Testis (tissue), 2 donors: ENCODE measurements at regions not wholly inside any gene's neighbourhood (a gene's known extent, or its start where the extent isn't known, plus 50 kb on each side); places are given as distances from the start of the nearest gene placed in this dataset.
A peak's percentile ranks its signal among the peaks of the same experiment; 100 is the strongest.

ENCODE experiments used
- DNase-seq: peaks from one replicate; pipeline ENCODE4 v3.0.0-alpha.2; 2019
- H3K27ac ChIP-seq, 2 donors: fragments of 200-600 bp; sonication (generic); one replicate each; pipeline ENCODE4 v1.5.1; 2019
- H3K27me3 ChIP-seq: fragments of 200-600 bp; sonication (generic); one replicate; pipeline ENCODE4 v1.5.1; 2019
- H3K36me3 ChIP-seq: fragments of 200-600 bp; sonication (generic); one replicate; pipeline ENCODE4 v1.5.1; 2017; ENCODE audit warnings: low read depth; ENCODE audit errors: missing control alignments
- H3K4me1 ChIP-seq: fragments of 200-600 bp; sonication (generic); one replicate; pipeline ENCODE4 v1.5.1; 2019
- H3K4me3 ChIP-seq, 2 donors: fragments of 200-600 bp; sonication (generic); one replicate each; pipeline ENCODE4 v1.5.1; 2017 to 2019
- H3K9me3 ChIP-seq: fragments of 200-600 bp; sonication (generic); one replicate; pipeline ENCODE4 v1.5.1; 2017
- POLR2A ChIP-seq: fragments of 450-650 bp; IDR thresholded peaks from one replicate; pipeline ENCODE4 v1.6.1; 2017; ENCODE audit warnings: antibody characterized with exemption, mild to moderate bottlenecking, moderate library complexity
- WGBS, 2 donors: methylation state at CpG; one replicate each; pipeline ENCODE4 v1.1.5; 2018; 5-methylcytosine and 5-hydroxymethylcytosine counted together
- intact Hi-C: fragments of 100-400 bp; cut with DNase I; formaldehyde crosslinking; loops from one replicate; pipeline ENCODE4 v1.15.1; 2023; ENCODE audit warnings: low total_unique reads
- TF ChIP-seq, protein P1 (sequence below), 3 experiments: fragments of 450-650 bp in 2 of 3; fragments of 200-600 bp in 1 of 3; sonication (generic) in 1 of 3; IDR thresholded peaks; one replicate each; pipeline ENCODE4 v1.5.1; 2016 to 2019; ENCODE audit warnings: antibody characterized with exemption in 3 of 3, mild to moderate bottlenecking in 2 of 3, moderate library complexity in 1 of 3

DNA sequence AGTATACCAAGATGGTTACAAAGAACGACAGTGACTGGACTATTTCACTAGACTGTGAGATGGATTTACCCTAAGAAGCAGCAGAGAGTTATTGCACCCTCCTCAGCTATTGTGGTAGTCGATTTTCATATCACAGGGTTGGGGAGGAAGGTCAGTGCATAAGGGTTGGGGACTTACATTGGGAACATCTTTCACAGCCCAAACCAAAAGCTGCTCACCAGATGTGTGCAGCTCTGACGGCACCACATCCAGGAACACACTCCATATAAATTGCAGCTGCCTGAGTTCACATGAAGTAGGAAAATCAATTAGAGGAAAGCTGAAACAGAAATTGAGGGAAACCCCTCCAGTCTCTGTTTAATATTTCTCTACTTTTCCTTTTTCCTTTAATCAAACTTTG lies 470.5 kb upstream of the NRSN1 start:
- DNase-seq, result no peak
- Histone ChIP-seq H3K4me3 (no peak overlapping the region), H3K27ac (peak overlapping the region in 1 of 2 donors; percentile 34), H3K27me3 (no peaks in the 10 kb centered on the region), H3K9me3 (no peaks in the 10 kb centered on the region), H3K36me3 (no peaks in the 10 kb centered on the region), H3K4me1 (peaks cover 11% of the 10 kb centered on the region)
- intact Hi-C loops, result no loop called here
- no peak for TF ChIP-seq POLR2A
- TF ChIP-seq, protein P1, sequence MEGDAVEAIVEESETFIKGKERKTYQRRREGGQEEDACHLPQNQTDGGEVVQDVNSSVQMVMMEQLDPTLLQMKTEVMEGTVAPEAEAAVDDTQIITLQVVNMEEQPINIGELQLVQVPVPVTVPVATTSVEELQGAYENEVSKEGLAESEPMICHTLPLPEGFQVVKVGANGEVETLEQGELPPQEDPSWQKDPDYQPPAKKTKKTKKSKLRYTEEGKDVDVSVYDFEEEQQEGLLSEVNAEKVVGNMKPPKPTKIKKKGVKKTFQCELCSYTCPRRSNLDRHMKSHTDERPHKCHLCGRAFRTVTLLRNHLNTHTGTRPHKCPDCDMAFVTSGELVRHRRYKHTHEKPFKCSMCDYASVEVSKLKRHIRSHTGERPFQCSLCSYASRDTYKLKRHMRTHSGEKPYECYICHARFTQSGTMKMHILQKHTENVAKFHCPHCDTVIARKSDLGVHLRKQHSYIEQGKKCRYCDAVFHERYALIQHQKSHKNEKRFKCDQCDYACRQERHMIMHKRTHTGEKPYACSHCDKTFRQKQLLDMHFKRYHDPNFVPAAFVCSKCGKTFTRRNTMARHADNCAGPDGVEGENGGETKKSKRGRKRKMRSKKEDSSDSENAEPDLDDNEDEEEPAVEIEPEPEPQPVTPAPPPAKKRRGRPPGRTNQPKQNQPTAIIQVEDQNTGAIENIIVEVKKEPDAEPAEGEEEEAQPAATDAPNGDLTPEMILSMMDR (IDR thresholded peaks at IDR 0.05), result no peak
- WGBS, 2 donors, result 40 to 42% methylated on average over 3 of the region's 3 CpGs

DNA sequence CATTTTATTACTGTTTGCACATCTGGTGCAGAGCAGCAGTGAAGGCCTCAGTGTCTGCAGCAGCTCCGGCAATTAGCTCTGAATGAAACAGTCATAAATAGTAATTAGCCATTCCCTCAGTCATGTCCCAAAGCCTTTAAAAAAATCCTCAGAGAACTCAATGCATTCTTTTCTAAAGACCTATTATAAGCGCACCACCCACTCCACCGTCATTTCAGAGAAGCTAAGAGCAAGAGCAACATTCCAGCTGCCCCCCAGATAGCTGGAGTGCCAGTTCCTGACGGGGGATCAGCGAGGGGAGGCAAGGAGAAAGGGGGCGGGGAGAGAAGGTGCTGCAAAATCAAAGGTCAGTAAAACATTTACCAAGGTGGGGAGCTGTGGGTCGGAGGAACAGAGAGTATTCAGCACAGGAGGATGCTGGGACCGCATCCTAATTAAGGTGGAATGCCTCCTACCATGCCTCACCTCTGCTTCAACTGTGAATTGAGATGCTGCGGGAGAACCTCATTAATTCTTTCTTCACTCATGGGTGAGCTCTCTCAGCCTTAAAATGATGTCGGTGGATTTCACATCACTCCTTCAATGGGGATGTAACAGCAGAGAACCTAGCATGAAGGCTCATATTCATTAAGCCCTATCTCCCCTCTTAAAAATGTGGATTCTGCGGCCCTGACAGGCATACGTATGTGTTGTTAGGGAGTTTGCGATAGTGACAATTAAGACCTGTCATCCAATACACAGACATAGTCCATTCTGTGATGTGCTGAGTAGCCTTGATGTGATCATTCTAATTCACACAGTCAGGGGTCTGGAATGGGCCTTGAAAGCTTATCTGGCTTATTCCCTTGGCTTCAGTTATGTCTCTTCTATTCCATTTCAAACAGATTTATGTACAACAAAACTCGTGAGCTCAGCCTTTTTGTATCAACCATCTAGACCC lies 469.5 kb upstream of the NRSN1 start:
- TF ChIP-seq POLR2A, result no peak
- TF ChIP-seq, protein P1 (IDR thresholded peaks at IDR 0.05), result no peak
- Histone ChIP-seq H3K9me3 (no peaks in the 10 kb centered on the region), H3K27ac (no peak overlapping the region), H3K4me3 (no peak overlapping the region), H3K27me3 (no peaks in the 10 kb centered on the region), H3K36me3 (no peaks in the 10 kb centered on the region), H3K4me1 (peaks cover 11% of the 10 kb centered on the region)
- intact Hi-C loops, result no loop called here
- WGBS, 2 donors, result 63 to 77% methylated on average over 14 of the region's 14 CpGs
- DNase-seq, result no peak

DNA sequence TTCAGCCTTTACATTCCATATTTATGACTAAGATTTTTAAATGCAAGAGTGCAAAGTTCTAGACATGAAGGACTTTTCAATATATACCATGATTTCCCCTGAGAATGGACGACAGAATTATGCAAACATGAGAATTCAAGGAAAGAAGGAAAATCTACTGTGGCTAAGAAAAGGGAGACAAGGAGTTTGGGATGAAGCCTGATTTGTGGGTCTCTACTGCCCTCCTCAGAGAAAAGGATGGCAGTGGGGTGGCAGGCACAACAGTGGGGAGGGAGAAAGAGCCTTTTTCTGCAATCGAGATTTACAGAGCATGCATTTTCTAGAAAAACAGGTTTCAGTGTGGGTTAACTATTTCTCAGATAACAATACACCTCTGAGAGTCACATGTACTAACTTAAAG lies 466.9 kb upstream of the NRSN1 start:
- Histone ChIP-seq H3K9me3 (no peaks in the 10 kb centered on the region), H3K36me3 (no peaks in the 10 kb centered on the region), H3K27ac (no peak overlapping the region), H3K4me3 (no peak overlapping the region), H3K4me1 (peaks cover 6% of the 10 kb centered on the region), H3K27me3 (no peaks in the 10 kb centered on the region)
- 35 to 43% methylated on average over 2 of the region's 2 CpGs for WGBS, 2 donors
- DNase-seq, result peak; percentile 49
- intact Hi-C loops, result no loop called here
- TF ChIP-seq, protein P1 (IDR thresholded peaks at IDR 0.05), result peak in 2 of 3 experiments; percentile 30 to 36
- no peak for TF ChIP-seq POLR2A

DNA sequence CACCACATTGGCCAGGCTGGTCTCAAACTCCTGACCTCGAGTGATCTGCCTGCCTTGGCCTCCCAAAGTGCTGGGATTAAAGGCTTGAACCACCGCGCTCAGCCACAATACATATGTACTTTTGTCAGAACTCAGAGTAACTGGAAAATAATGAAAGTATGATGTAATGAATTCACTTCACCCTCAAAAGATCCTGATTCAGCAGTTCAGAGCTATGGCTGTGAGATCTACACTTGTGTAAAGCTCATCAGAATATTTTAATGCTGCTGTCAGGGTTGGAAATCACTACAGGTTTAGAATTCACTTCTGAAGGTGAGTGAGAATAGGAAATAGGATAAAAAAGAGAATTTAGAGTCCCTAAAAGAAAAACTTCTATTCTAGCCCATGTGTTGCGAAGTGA lies 464.5 kb upstream of the NRSN1 start:
- Histone ChIP-seq H3K9me3 (no peaks in the 10 kb centered on the region), H3K36me3 (no peaks in the 10 kb centered on the region), H3K27me3 (no peaks in the 10 kb centered on the region), H3K4me1 (no peaks in the 10 kb centered on the region), H3K27ac (no peak overlapping the region), H3K4me3 (no peak overlapping the region)
- 89 to 94% methylated on average over 4 of the region's 4 CpGs for WGBS, 2 donors
- DNase-seq, result no peak
- intact Hi-C loops, result no loop called here
- TF ChIP-seq, protein P1 (IDR thresholded peaks at IDR 0.05), result no peak
- TF ChIP-seq POLR2A, result no peak

DNA sequence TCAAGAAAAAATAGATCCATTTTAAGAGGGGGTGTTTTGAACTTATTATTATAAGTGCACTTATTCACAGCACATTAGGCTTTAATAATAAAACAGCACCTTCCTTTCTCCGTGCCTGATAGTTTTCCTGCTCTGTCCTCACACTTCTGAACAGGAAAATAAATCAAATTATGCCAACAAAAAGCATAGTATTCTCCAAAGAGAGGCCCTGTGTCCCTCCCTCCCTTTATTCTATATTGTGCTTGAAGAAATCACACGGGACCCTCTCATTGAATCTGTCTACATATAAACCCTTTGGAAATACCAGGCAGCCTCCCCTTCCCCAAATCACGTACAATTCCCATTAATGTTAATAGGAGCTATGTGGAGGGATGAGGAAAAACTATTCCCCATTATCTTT lies 462.9 kb upstream of the NRSN1 start:
- TF ChIP-seq POLR2A, result no peak
- TF ChIP-seq, protein P1 (IDR thresholded peaks at IDR 0.05), result no peak
- Histone ChIP-seq H3K4me3 (no peak overlapping the region), H3K27ac (no peak overlapping the region), H3K36me3 (no peaks in the 10 kb centered on the region), H3K4me1 (no peaks in the 10 kb centered on the region), H3K9me3 (no peaks in the 10 kb centered on the region), H3K27me3 (no peaks in the 10 kb centered on the region)
- no peak for DNase-seq
- intact Hi-C loops, result no loop called here
- WGBS, 2 donors, result 83 to 88% methylated on average over 3 of the region's 3 CpGs
